ENCODE measurements at regions not wholly inside any gene's neighbourhood (a gene's known extent, or its start where the extent isn't known, plus 50 kb on each side); places are given as distances from the start of the nearest gene placed in this dataset.

- TF ChIP-seq CTCF (IDR thresholded peaks at IDR 0.05; ENCODE audit: insufficient read depth, low read depth, low read length) (no peak), EZH2 (IDR thresholded peaks at IDR 0.05; ENCODE audit: insufficient read depth, low read length) (no peak)
Measured at GRCh38 chr10:52599551-52600200, 172.9 kb downstream of the MBL2 start.

Data from astrocyte (in vitro differentiated cells and primary cell).